GM12878 (cell line): ENCODE measurements at regions not wholly inside any gene's neighbourhood (a gene's known extent, or its start where the extent isn't known, plus 50 kb on each side); places are given as distances from the start of the nearest gene placed in this dataset.

Experiments used
- ATAC-seq: fragments of 200-7000 bp; cut with Tn5 transposase; 3 replicates; pipeline ENCODE4 v1.9.1; 2020; ENCODE audit warnings: mild to moderate bottlenecking, moderate library complexity
- BruUV-seq: library from RNA; stranded (reverse); fragments of 400-500 nt; replicated peaks from 2 replicates; lab custom pipeline; 2021; lab: Mats Ljungman, UMichigan
- CTCF ChIA-PET: fragments of 300-600 bp; sonication (Branson Sonifier 250); formaldehyde crosslinking; extraction: SDS; loops from one replicate; lab custom pipeline; 2021; ENCODE audit warnings: inconsistent platforms; lab: Yijun Ruan, JAX
- POLR2A ChIA-PET: fragments of 350-600 bp; formaldehyde crosslinking; extraction: SDS; loops from one replicate; lab custom pipeline; 2021; ENCODE audit warnings: inconsistent platforms; lab: Charles Lee
- RAD21 ChIA-PET: fragments of 300-600 bp; sonication (Branson Sonifier 250); formaldehyde crosslinking; loops from one replicate; lab custom pipeline; 2023; ENCODE audit warnings: antibody characterized with exemption; ENCODE audit not compliant: unreplicated experiment; lab: Charles Lee
- SMC1A ChIA-PET: fragments of 300-600 bp; sonication (Branson Sonifier 250); formaldehyde crosslinking; loops from one replicate; lab custom pipeline; 2023; ENCODE audit not compliant: unreplicated experiment, uncharacterized antibody; lab: Charles Lee
- DNase-seq: peaks from one replicate; pipeline ENCODE4 v3.0.0-alpha.2; 2011; ENCODE audit warnings: low read depth, low spot score
- FAIRE-seq: peaks from 3 replicates; lab custom pipeline; 2011; peaks lifted over from hg19 to GRCh38; lab: Jason Lieb, UNC
- H2AFZ ChIP-seq: 2 replicates; pipeline ENCODE4 v1.6.0; 2011; ENCODE audit warnings: low read depth, low read length, control low read depth; ENCODE audit not compliant: control insufficient read depth
- H3K27ac ChIP-seq: 2 replicates; pipeline ENCODE4 v1.5.1; 2011; ENCODE audit warnings: control low read depth; ENCODE audit not compliant: control insufficient read depth, insufficient read depth
- H3K27me3 ChIP-seq, 2 experiments: replicated peaks in 1 of 2; 2 replicates each; pipeline versions ENCODE4 v1.6.0 to v1.6.1; 2011; ENCODE audit warnings: low read length in 1 of 2; ENCODE audit not compliant: control insufficient read depth in 2 of 2, insufficient read depth in 2 of 2
- H3K36me3 ChIP-seq, 2 experiments: 2 replicates each; pipeline ENCODE4 v1.5.1; 2011; ENCODE audit warnings: low read length in 1 of 2; ENCODE audit not compliant: control insufficient read depth in 2 of 2, insufficient read depth in 2 of 2
- H3K4me1 ChIP-seq: 2 replicates; pipeline ENCODE4 v1.6.1; 2011; ENCODE audit warnings: mild to moderate bottlenecking, low read length, moderate library complexity, mixed read lengths; ENCODE audit not compliant: control insufficient read depth, insufficient read depth
- H3K4me2 ChIP-seq: 2 replicates; pipeline ENCODE4 v1.6.0; 2011; ENCODE audit warnings: control low read depth; ENCODE audit not compliant: control insufficient read depth, insufficient read depth
- H3K4me3 ChIP-seq: fragments of 200-600 bp; sonication (generic); 2 replicates; pipeline ENCODE4 v1.5.1; 2016
- H3K79me2 ChIP-seq: 2 replicates; pipeline ENCODE4 v1.6.0; 2011; ENCODE audit warnings: low read length; ENCODE audit not compliant: control insufficient read depth, insufficient read depth
- H3K9ac ChIP-seq: 2 replicates; pipeline ENCODE4 v1.8.0; 2011; ENCODE audit warnings: low read length, control low read depth, mixed read lengths; ENCODE audit not compliant: control insufficient read depth, insufficient read depth
- H3K9me3 ChIP-seq: replicated peaks from 3 replicates; pipeline ENCODE4 v1.5.1; 2011; ENCODE audit warnings: mild to moderate bottlenecking, low read length; ENCODE audit not compliant: control insufficient read depth, insufficient read depth
- H4K20me1 ChIP-seq: 2 replicates; pipeline ENCODE4 v1.6.0; 2011; ENCODE audit not compliant: control insufficient read depth, insufficient read depth
- GATAD2B ChIP-seq: fragments of 450-650 bp; conservative IDR thresholded peaks from 2 replicates; pipeline ENCODE4 v1.6.1; 2017; ENCODE audit warnings: low read depth, mild to moderate bottlenecking, moderate library complexity
- HCFC1 ChIP-seq: fragments of 150-350 bp; IDR thresholded peaks from 2 replicates; pipeline ENCODE4 v1.6.1; 2014; ENCODE audit warnings: low read length
- HDAC6 ChIP-seq: fragments of 200-600 bp; sonication (generic); IDR thresholded peaks from one replicate; pipeline ENCODE4 v1.8.0; 2017; ENCODE audit warnings: antibody characterized with exemption; ENCODE audit not compliant: unreplicated experiment
- POLR2AphosphoS5 ChIP-seq: IDR thresholded peaks from 2 replicates; pipeline ENCODE4 v1.6.1; 2011; ENCODE audit warnings: mild to moderate bottlenecking, low read length, inconsistent platforms
- WGBS: methylation state at CpG from one replicate; pipeline ENCODE4 v1.1.6; 2016; ENCODE audit warnings: low lambda C conversion rate; ENCODE audit not compliant: insufficient replicate concordance, insufficient coverage; ENCODE audit errors: missing lambda C conversion rate; 5-methylcytosine and 5-hydroxymethylcytosine counted together
- in situ Hi-C: fragments of 300-500 bp; cut with MboI; formaldehyde crosslinking; loops from 9 replicates; pipeline ENCODE4 v1.14.3; 2018; ENCODE audit warnings: mixed read lengths
- intact Hi-C: fragments of 100-400 bp; cut with micrococcal nuclease; formaldehyde crosslinking; loops from one replicate; pipeline ENCODE4 v1.14.2; 2022; ENCODE audit not compliant: unreplicated experiment
- TF ChIP-seq, protein P1 (sequence below): fragments of 150-350 bp; IDR thresholded peaks from 2 replicates; pipeline ENCODE4 v1.6.1; 2016; ENCODE audit warnings: low read depth, low read length
- TF ChIP-seq, protein P2 (sequence below): fragments of 450-650 bp; IDR thresholded peaks from 2 replicates; pipeline ENCODE4 v1.6.1; 2017; ENCODE audit warnings: mild to moderate bottlenecking, low read depth, inconsistent platforms; ENCODE audit not compliant: poor library complexity, severe bottlenecking
- TF ChIP-seq, protein P3 (sequence below): IDR thresholded peaks from 2 replicates; pipeline ENCODE4 v1.6.1; 2012; ENCODE audit warnings: low read depth, low read length, improper control_type of control experiment
- TF ChIP-seq, protein P4 (sequence below): fragments of 450-650 bp; IDR thresholded peaks from 2 replicates; pipeline ENCODE4 v1.6.1; 2018; ENCODE audit warnings: borderline replicate concordance, mild to moderate bottlenecking; ENCODE audit not compliant: partially characterized antibody

GRCh38 chr1:208430220-208430619, 186.0 kb upstream of the PLXNA2 start:
- WGBS, result 11% methylated on average over 3 of the region's 3 CpGs
- Histone ChIP-seq H3K9me3 (no peaks in the 10 kb centered on the region), H3K9ac (no peak overlapping the region), H3K4me1 (no peaks in the 10 kb centered on the region), H4K20me1 (no peaks in the 10 kb centered on the region), H3K36me3 (no peaks in the 10 kb centered on the region), H3K27ac (no peak overlapping the region)
- no peak for ATAC-seq
- ChIA-PET SMC1A (interaction anchor here (1.5 kb wide), 1 partner anchor 23 kb away, joined by 3 read pairs; no protein-coding TSS in a partner anchor), RAD21 (no interaction called here), POLR2A (no interaction called here)
- no peak for DNase-seq
- no peak for FAIRE-seq
- intact Hi-C loops, result no loop called here
- BruUV-seq, result no TSS peak
- no peak for TF ChIP-seq HDAC6
- no peak for TF ChIP-seq GATAD2B
- no peak for TF ChIP-seq HCFC1
- TF ChIP-seq, protein P1, sequence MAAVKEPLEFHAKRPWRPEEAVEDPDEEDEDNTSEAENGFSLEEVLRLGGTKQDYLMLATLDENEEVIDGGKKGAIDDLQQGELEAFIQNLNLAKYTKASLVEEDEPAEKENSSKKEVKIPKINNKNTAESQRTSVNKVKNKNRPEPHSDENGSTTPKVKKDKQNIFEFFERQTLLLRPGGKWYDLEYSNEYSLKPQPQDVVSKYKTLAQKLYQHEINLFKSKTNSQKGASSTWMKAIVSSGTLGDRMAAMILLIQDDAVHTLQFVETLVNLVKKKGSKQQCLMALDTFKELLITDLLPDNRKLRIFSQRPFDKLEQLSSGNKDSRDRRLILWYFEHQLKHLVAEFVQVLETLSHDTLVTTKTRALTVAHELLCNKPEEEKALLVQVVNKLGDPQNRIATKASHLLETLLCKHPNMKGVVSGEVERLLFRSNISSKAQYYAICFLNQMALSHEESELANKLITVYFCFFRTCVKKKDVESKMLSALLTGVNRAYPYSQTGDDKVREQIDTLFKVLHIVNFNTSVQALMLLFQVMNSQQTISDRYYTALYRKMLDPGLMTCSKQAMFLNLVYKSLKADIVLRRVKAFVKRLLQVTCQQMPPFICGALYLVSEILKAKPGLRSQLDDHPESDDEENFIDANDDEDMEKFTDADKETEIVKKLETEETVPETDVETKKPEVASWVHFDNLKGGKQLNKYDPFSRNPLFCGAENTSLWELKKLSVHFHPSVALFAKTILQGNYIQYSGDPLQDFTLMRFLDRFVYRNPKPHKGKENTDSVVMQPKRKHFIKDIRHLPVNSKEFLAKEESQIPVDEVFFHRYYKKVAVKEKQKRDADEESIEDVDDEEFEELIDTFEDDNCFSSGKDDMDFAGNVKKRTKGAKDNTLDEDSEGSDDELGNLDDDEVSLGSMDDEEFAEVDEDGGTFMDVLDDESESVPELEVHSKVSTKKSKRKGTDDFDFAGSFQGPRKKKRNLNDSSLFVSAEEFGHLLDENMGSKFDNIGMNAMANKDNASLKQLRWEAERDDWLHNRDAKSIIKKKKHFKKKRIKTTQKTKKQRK, result no peak
- TF ChIP-seq, protein P2, sequence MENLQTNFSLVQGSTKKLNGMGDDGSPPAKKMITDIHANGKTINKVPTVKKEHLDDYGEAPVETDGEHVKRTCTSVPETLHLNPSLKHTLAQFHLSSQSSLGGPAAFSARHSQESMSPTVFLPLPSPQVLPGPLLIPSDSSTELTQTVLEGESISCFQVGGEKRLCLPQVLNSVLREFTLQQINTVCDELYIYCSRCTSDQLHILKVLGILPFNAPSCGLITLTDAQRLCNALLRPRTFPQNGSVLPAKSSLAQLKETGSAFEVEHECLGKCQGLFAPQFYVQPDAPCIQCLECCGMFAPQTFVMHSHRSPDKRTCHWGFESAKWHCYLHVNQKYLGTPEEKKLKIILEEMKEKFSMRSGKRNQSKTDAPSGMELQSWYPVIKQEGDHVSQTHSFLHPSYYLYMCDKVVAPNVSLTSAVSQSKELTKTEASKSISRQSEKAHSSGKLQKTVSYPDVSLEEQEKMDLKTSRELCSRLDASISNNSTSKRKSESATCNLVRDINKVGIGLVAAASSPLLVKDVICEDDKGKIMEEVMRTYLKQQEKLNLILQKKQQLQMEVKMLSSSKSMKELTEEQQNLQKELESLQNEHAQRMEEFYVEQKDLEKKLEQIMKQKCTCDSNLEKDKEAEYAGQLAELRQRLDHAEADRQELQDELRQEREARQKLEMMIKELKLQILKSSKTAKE, result no peak
- TF ChIP-seq, protein P3, sequence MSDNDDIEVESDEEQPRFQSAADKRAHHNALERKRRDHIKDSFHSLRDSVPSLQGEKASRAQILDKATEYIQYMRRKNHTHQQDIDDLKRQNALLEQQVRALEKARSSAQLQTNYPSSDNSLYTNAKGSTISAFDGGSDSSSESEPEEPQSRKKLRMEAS, result no peak
- TF ChIP-seq, protein P4, sequence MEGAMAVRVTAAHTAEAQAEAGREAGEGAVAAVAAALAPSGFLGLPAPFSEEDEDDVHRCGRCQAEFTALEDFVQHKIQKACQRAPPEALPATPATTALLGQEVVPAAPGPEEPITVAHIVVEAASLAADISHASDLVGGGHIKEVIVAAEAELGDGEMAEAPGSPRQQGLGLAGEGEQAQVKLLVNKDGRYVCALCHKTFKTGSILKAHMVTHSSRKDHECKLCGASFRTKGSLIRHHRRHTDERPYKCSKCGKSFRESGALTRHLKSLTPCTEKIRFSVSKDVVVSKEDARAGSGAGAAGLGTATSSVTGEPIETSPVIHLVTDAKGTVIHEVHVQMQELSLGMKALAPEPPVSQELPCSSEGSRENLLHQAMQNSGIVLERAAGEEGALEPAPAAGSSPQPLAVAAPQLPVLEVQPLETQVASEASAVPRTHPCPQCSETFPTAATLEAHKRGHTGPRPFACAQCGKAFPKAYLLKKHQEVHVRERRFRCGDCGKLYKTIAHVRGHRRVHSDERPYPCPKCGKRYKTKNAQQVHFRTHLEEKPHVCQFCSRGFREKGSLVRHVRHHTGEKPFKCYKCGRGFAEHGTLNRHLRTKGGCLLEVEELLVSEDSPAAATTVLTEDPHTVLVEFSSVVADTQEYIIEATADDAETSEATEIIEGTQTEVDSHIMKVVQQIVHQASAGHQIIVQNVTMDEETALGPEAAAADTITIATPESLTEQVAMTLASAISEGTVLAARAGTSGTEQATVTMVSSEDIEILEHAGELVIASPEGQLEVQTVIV, result no peak
- no peak for TF ChIP-seq POLR2AphosphoS5
- TF ChIP-seq, all 136 proteins: peak for 0
- in situ Hi-C loops, result no loop called here
- Histone ChIP-seq H3K27me3 (no peaks in the 10 kb centered on the region), H3K4me2 (no peak overlapping the region), H2AFZ (no peak overlapping the region), H3K4me3 (no peak overlapping the region), H3K79me2 (no peaks in the 10 kb centered on the region)
- CTCF ChIA-PET, result no interaction called here
